ENCODE measurements at regions not wholly inside any gene's neighbourhood (a gene's known extent, or its start where the extent isn't known, plus 50 kb on each side); places are given as distances from the start of the nearest gene placed in this dataset.

- H3K36me3 ChIP-seq (ENCODE audit: insufficient read depth, low read length), result no peaks in the 10 kb centered on the region
- H3K27ac ChIP-seq (ENCODE audit: low read depth, low read length), result no peak overlapping the region
- no peak overlapping the region for H2AFZ ChIP-seq (ENCODE audit: low read length, unreplicated experiment)
- no peaks in the 10 kb centered on the region for H3K4me1 ChIP-seq (ENCODE audit: control insufficient read depth, insufficient read depth, low read length, unreplicated experiment)
- H3K4me3 ChIP-seq (ENCODE audit: low read depth, low read length), result no peak overlapping the region
- H3K79me2 ChIP-seq (ENCODE audit: control insufficient read depth, insufficient read depth, low read length, unreplicated experiment), result no peaks in the 10 kb centered on the region
- peaks cover 23% of the 10 kb centered on the region for H3K27me3 ChIP-seq (ENCODE audit: insufficient read depth, low read length)
Measured at GRCh38 chr18:34280000-34280399, 55.3 kb upstream of the NOL4 start.

- peaks cover 23% of the 10 kb centered on the region for H3K27me3 ChIP-seq (ENCODE audit: insufficient read depth, low read length)
- H2AFZ ChIP-seq (ENCODE audit: low read length, unreplicated experiment), result no peak overlapping the region
- H3K36me3 ChIP-seq (ENCODE audit: insufficient read depth, low read length), result no peaks in the 10 kb centered on the region
- H3K4me3 ChIP-seq (ENCODE audit: low read depth, low read length), result no peak overlapping the region
- H3K27ac ChIP-seq (ENCODE audit: low read depth, low read length), result no peak overlapping the region
- H3K4me1 ChIP-seq (ENCODE audit: control insufficient read depth, insufficient read depth, low read length, unreplicated experiment), result no peaks in the 10 kb centered on the region
- no peaks in the 10 kb centered on the region for H3K79me2 ChIP-seq (ENCODE audit: control insufficient read depth, insufficient read depth, low read length, unreplicated experiment)
Measured at GRCh38 chr18:34280653-34281052, 55.9 kb upstream of the NOL4 start.

- Histone ChIP-seq H3K79me2 (ENCODE audit: control insufficient read depth, insufficient read depth, low read length, unreplicated experiment) (no peaks in the 10 kb centered on the region), H3K36me3 (ENCODE audit: insufficient read depth, low read length) (no peaks in the 10 kb centered on the region), H2AFZ (ENCODE audit: low read length, unreplicated experiment) (no peak overlapping the region), H3K27me3 (ENCODE audit: insufficient read depth, low read length) (peaks cover 23% of the 10 kb centered on the region), H3K4me3 (ENCODE audit: low read depth, low read length) (no peak overlapping the region), H3K4me1 (ENCODE audit: control insufficient read depth, insufficient read depth, low read length, unreplicated experiment) (no peaks in the 10 kb centered on the region), H3K27ac (ENCODE audit: low read depth, low read length) (no peak overlapping the region)
Measured at GRCh38 chr18:34281290-34281689, 56.6 kb upstream of the NOL4 start.

- H3K27ac ChIP-seq (ENCODE audit: low read depth, low read length), result no peak overlapping the region
- H3K36me3 ChIP-seq (ENCODE audit: insufficient read depth, low read length), result no peaks in the 10 kb centered on the region
Measured at GRCh38 chr18:34281722-34282121, 57.0 kb upstream of the NOL4 start.

GRCh38 chr18:34283506-34283905 is 58.8 kb upstream of the NOL4 start:
- H3K27me3 ChIP-seq (ENCODE audit: insufficient read depth, low read length), result peaks cover 17% of the 10 kb centered on the region; the same call in 1 of the 2 replicates
- no peak overlapping the region for H3K4me3 ChIP-seq (ENCODE audit: low read depth, low read length)
- no peak overlapping the region for H2AFZ ChIP-seq (ENCODE audit: low read length, unreplicated experiment)
- no peak overlapping the region for H3K27ac ChIP-seq (ENCODE audit: low read depth, low read length)
- no peaks in the 10 kb centered on the region for H3K36me3 ChIP-seq (ENCODE audit: insufficient read depth, low read length)
- H3K79me2 ChIP-seq (ENCODE audit: control insufficient read depth, insufficient read depth, low read length, unreplicated experiment), result no peaks in the 10 kb centered on the region
- no peaks in the 10 kb centered on the region for H3K4me1 ChIP-seq (ENCODE audit: control insufficient read depth, insufficient read depth, low read length, unreplicated experiment)

More at GRCh38 chr18:34281722-34282121, 57.0 kb upstream of the NOL4 start:
- no peak overlapping the region for H2AFZ ChIP-seq (ENCODE audit: low read length, unreplicated experiment)
- no peak overlapping the region for H3K4me3 ChIP-seq (ENCODE audit: low read depth, low read length)
- no peaks in the 10 kb centered on the region for H3K4me1 ChIP-seq (ENCODE audit: control insufficient read depth, insufficient read depth, low read length, unreplicated experiment)
- peaks cover 23% of the 10 kb centered on the region for H3K27me3 ChIP-seq (ENCODE audit: insufficient read depth, low read length)
- no peaks in the 10 kb centered on the region for H3K79me2 ChIP-seq (ENCODE audit: control insufficient read depth, insufficient read depth, low read length, unreplicated experiment)

- no peaks in the 10 kb centered on the region for H3K4me1 ChIP-seq (ENCODE audit: control insufficient read depth, insufficient read depth, low read length, unreplicated experiment)
- no peak overlapping the region for H2AFZ ChIP-seq (ENCODE audit: low read length, unreplicated experiment)
- H3K36me3 ChIP-seq (ENCODE audit: insufficient read depth, low read length), result no peaks in the 10 kb centered on the region
- peaks cover 2% of the 10 kb centered on the region; the same call in 1 of the 2 replicates for H3K27me3 ChIP-seq (ENCODE audit: insufficient read depth, low read length)
- no peak overlapping the region for H3K27ac ChIP-seq (ENCODE audit: low read depth, low read length)
- no peaks in the 10 kb centered on the region for H3K79me2 ChIP-seq (ENCODE audit: control insufficient read depth, insufficient read depth, low read length, unreplicated experiment)
- H3K4me3 ChIP-seq (ENCODE audit: low read depth, low read length), result no peak overlapping the region
Measured at GRCh38 chr18:34287825-34288224, 63.1 kb upstream of the NOL4 start.

GRCh38 chr18:34292594-34292993 is 67.9 kb upstream of the NOL4 start:
- H3K27ac ChIP-seq (ENCODE audit: low read depth, low read length), result no peak overlapping the region
- H3K4me1 ChIP-seq (ENCODE audit: control insufficient read depth, insufficient read depth, low read length, unreplicated experiment), result no peaks in the 10 kb centered on the region
- no peaks in the 10 kb centered on the region for H3K27me3 ChIP-seq (ENCODE audit: insufficient read depth, low read length)
- no peaks in the 10 kb centered on the region for H3K79me2 ChIP-seq (ENCODE audit: control insufficient read depth, insufficient read depth, low read length, unreplicated experiment)
- no peaks in the 10 kb centered on the region for H3K36me3 ChIP-seq (ENCODE audit: insufficient read depth, low read length)
- H3K4me3 ChIP-seq (ENCODE audit: low read depth, low read length), result no peak overlapping the region
- no peak overlapping the region for H2AFZ ChIP-seq (ENCODE audit: low read length, unreplicated experiment)

- Histone ChIP-seq H3K4me3 (ENCODE audit: low read depth, low read length) (no peak overlapping the region), H3K36me3 (ENCODE audit: insufficient read depth, low read length) (no peaks in the 10 kb centered on the region), H3K79me2 (ENCODE audit: control insufficient read depth, insufficient read depth, low read length, unreplicated experiment) (no peaks in the 10 kb centered on the region), H3K27ac (ENCODE audit: low read depth, low read length) (no peak overlapping the region), H3K27me3 (ENCODE audit: insufficient read depth, low read length) (no peaks in the 10 kb centered on the region), H3K4me1 (ENCODE audit: control insufficient read depth, insufficient read depth, low read length, unreplicated experiment) (no peaks in the 10 kb centered on the region), H2AFZ (ENCODE audit: low read length, unreplicated experiment) (no peak overlapping the region)
Measured at GRCh38 chr18:34297287-34297686, 72.6 kb upstream of the NOL4 start.

GRCh38 chr18:34299828-34300227 is 75.1 kb upstream of the NOL4 start:
- no peaks in the 10 kb centered on the region for H3K4me1 ChIP-seq (ENCODE audit: control insufficient read depth, insufficient read depth, low read length, unreplicated experiment)
- no peaks in the 10 kb centered on the region for H3K27me3 ChIP-seq (ENCODE audit: insufficient read depth, low read length)
- H2AFZ ChIP-seq (ENCODE audit: low read length, unreplicated experiment), result no peak overlapping the region
- no peak overlapping the region for H3K4me3 ChIP-seq (ENCODE audit: low read depth, low read length)
- H3K36me3 ChIP-seq (ENCODE audit: insufficient read depth, low read length), result no peaks in the 10 kb centered on the region
- no peaks in the 10 kb centered on the region for H3K79me2 ChIP-seq (ENCODE audit: control insufficient read depth, insufficient read depth, low read length, unreplicated experiment)
- no peak overlapping the region for H3K27ac ChIP-seq (ENCODE audit: low read depth, low read length)

GRCh38 chr18:34311468-34311867 is 86.8 kb upstream of the NOL4 start:
- Histone ChIP-seq H3K27me3 (ENCODE audit: insufficient read depth, low read length) (peaks cover 64% of the 10 kb centered on the region), H3K4me1 (ENCODE audit: control insufficient read depth, insufficient read depth, low read length, unreplicated experiment) (no peaks in the 10 kb centered on the region), H2AFZ (ENCODE audit: low read length, unreplicated experiment) (no peak overlapping the region), H3K36me3 (ENCODE audit: insufficient read depth, low read length) (no peaks in the 10 kb centered on the region), H3K79me2 (ENCODE audit: control insufficient read depth, insufficient read depth, low read length, unreplicated experiment) (no peaks in the 10 kb centered on the region), H3K27ac (ENCODE audit: low read depth, low read length) (no peak overlapping the region), H3K4me3 (ENCODE audit: low read depth, low read length) (no peak overlapping the region)

GRCh38 chr18:34314847-34315246 is 90.1 kb upstream of the NOL4 start:
- no peak overlapping the region for H2AFZ ChIP-seq (ENCODE audit: low read length, unreplicated experiment)

More at GRCh38 chr18:34314847-34315246, 90.1 kb upstream of the NOL4 start:
- H3K36me3 ChIP-seq (ENCODE audit: insufficient read depth, low read length), result no peaks in the 10 kb centered on the region
- no peak overlapping the region for H3K4me3 ChIP-seq (ENCODE audit: low read depth, low read length)
- H3K79me2 ChIP-seq (ENCODE audit: control insufficient read depth, insufficient read depth, low read length, unreplicated experiment), result no peaks in the 10 kb centered on the region
- peaks cover 74% of the 10 kb centered on the region for H3K27me3 ChIP-seq (ENCODE audit: insufficient read depth, low read length)
- H3K27ac ChIP-seq (ENCODE audit: low read depth, low read length), result no peak overlapping the region
- no peaks in the 10 kb centered on the region for H3K4me1 ChIP-seq (ENCODE audit: control insufficient read depth, insufficient read depth, low read length, unreplicated experiment)

All from ACC112 (cell line).